SK-N-SH treated with all-trans-retinoic acid at 6 μM for 48 hours (cell line): ENCODE measurements at regions not wholly inside any gene's neighbourhood (a gene's known extent, or its start where the extent isn't known, plus 50 kb on each side); places are given as distances from the start of the nearest gene placed in this dataset.

Experiments used
- ARNTL ChIP-seq: fragments of 450-650 bp; formaldehyde crosslinking; IDR thresholded peaks from 2 replicates; pipeline ENCODE4 v1.5.0; 2020; ENCODE audit warnings: low read depth, mild to moderate bottlenecking, moderate library complexity, borderline replicate concordance
- BACH2 ChIP-seq: fragments of 250-450 bp; sonication (Bioruptor Pico); IDR thresholded peaks from 2 replicates; pipeline ENCODE4 v1.9.0; 2021; ENCODE audit warnings: mild to moderate bottlenecking, borderline replicate concordance
- ESRRG ChIP-seq: fragments of 250-450 bp; sonication (Bioruptor Pico); IDR thresholded peaks from 2 replicates; pipeline ENCODE4 v1.6.1; 2021; ENCODE audit warnings: mild to moderate bottlenecking
- OSR1 ChIP-seq: fragments of 250-450 bp; sonication (Bioruptor Pico); IDR thresholded peaks from 2 replicates; pipeline ENCODE4 v1.8.0; 2022; ENCODE audit warnings: moderate library complexity, mild to moderate bottlenecking, inconsistent platforms
- POU6F1 ChIP-seq: fragments of 250-450 bp; sonication (Bioruptor Pico); IDR thresholded peaks from 2 replicates; pipeline ENCODE4 v1.8.0; 2021; ENCODE audit warnings: low read depth, mild to moderate bottlenecking, moderate library complexity, borderline replicate concordance
- TCF4 ChIP-seq: fragments of 250-450 bp; sonication (Bioruptor Pico); IDR thresholded peaks from 2 replicates; pipeline ENCODE4 v1.8.0; 2021; ENCODE audit warnings: mild to moderate bottlenecking, moderate library complexity, borderline replicate concordance
- TF ChIP-seq, protein P1 (sequence below): fragments of 250-450 bp; sonication (Bioruptor Pico); IDR thresholded peaks from 2 replicates; pipeline ENCODE4 v1.5.0; 2020; ENCODE audit warnings: mild to moderate bottlenecking, moderate library complexity

- TF ChIP-seq ESRRG (CRISPR knock-in tag) (no peak), POU6F1 (no peak), TCF4 (CRISPR knock-in tag) (no peak), BACH2 (CRISPR knock-in tag) (no peak), ARNTL (CRISPR knock-in tag) (no peak), OSR1 (CRISPR knock-in tag) (no peak)
- TF ChIP-seq, protein P1, sequence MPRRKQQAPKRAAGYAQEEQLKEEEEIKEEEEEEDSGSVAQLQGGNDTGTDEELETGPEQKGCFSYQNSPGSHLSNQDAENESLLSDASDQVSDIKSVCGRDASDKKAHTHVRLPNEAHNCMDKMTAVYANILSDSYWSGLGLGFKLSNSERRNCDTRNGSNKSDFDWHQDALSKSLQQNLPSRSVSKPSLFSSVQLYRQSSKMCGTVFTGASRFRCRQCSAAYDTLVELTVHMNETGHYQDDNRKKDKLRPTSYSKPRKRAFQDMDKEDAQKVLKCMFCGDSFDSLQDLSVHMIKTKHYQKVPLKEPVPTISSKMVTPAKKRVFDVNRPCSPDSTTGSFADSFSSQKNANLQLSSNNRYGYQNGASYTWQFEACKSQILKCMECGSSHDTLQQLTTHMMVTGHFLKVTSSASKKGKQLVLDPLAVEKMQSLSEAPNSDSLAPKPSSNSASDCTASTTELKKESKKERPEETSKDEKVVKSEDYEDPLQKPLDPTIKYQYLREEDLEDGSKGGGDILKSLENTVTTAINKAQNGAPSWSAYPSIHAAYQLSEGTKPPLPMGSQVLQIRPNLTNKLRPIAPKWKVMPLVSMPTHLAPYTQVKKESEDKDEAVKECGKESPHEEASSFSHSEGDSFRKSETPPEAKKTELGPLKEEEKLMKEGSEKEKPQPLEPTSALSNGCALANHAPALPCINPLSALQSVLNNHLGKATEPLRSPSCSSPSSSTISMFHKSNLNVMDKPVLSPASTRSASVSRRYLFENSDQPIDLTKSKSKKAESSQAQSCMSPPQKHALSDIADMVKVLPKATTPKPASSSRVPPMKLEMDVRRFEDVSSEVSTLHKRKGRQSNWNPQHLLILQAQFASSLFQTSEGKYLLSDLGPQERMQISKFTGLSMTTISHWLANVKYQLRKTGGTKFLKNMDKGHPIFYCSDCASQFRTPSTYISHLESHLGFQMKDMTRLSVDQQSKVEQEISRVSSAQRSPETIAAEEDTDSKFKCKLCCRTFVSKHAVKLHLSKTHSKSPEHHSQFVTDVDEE (CRISPR knock-in tag), result no peak
These were observed 62.3 kb downstream of the MEX3B start for GRCh38 chr15:81983497-81983896.
